Daoy (cell line): ENCODE measurements at regions not wholly inside any gene's neighbourhood (a gene's known extent, or its start where the extent isn't known, plus 50 kb on each side); places are given as distances from the start of the nearest gene placed in this dataset.

Source experiments
- DNase-seq: peaks from one replicate; pipeline ENCODE4 v3.0.0-alpha.2; 2015; ENCODE audit warnings: low read depth

- no peak for DNase-seq
These were observed 55.2 kb upstream of the IL12B start for GRCh38 chr5:159385536-159385935.

GRCh38 chr5:159386028-159386711 lies 55.9 kb upstream of the IL12B start:
- DNase-seq: no peak

- no peak for DNase-seq
These were observed 62.6 kb upstream of the IL12B start for GRCh38 chr5:159392871-159393270.

- no peak for DNase-seq
These were observed 63.6 kb upstream of the IL12B start for GRCh38 chr5:159393854-159394274.

GRCh38 chr5:159395202-159395601 lies 64.9 kb upstream of the IL12B start:
- no peak for DNase-seq

- no peak for DNase-seq
These were observed 68.6 kb upstream of the IL12B start for GRCh38 chr5:159398936-159399335.

- no peak for DNase-seq
These were observed 70.2 kb upstream of the IL12B start for GRCh38 chr5:159400476-159400875.

GRCh38 chr5:159402311-159402710 lies 72.0 kb upstream of the IL12B start:
- peak; percentile 56 for DNase-seq

GRCh38 chr5:159402856-159403255 lies 72.6 kb upstream of the IL12B start:
- no peak for DNase-seq

- DNase-seq: no peak
These were observed 73.8 kb upstream of the IL12B start for GRCh38 chr5:159403906-159404681.

- no peak for DNase-seq
These were observed 75.3 kb upstream of the IL12B start for GRCh38 chr5:159405611-159406031.

- no peak for DNase-seq
These were observed 76.3 kb upstream of the IL12B start for GRCh38 chr5:159406571-159406970.

- DNase-seq: no peak
These were observed 79.5 kb upstream of the IL12B start for GRCh38 chr5:159409801-159410200.

GRCh38 chr5:159410480-159410879 lies 80.2 kb upstream of the IL12B start:
- no peak for DNase-seq

GRCh38 chr5:159411115-159411514 lies 80.8 kb upstream of the IL12B start:
- DNase-seq: no peak

- DNase-seq: peak; percentile 84
These were observed 82.2 kb upstream of the IL12B start for GRCh38 chr5:159412284-159413046.

- DNase-seq: no peak
These were observed 83.7 kb upstream of the IL12B start for GRCh38 chr5:159414021-159414420.

GRCh38 chr5:159415301-159415937 lies 85.1 kb upstream of the IL12B start:
- no peak for DNase-seq

- DNase-seq: no peak
These were observed 86.2 kb upstream of the IL12B start for GRCh38 chr5:159416438-159416837.

- no peak for DNase-seq
These were observed 86.9 kb upstream of the IL12B start for GRCh38 chr5:159417170-159417569.

GRCh38 chr5:159419576-159419975 lies 89.3 kb upstream of the IL12B start:
- no peak for DNase-seq

GRCh38 chr5:159420940-159421339 lies 90.7 kb upstream of the IL12B start:
- no peak for DNase-seq
